ENCODE measurements at regions not wholly inside any gene's neighbourhood (a gene's known extent, or its start where the extent isn't known, plus 50 kb on each side); places are given as distances from the start of the nearest gene placed in this dataset.

GRCh38 chr5:174418809-174419539 lies 305.4 kb upstream of the MSX2 start:
- TF ChIP-seq JUND (IDR thresholded peaks at IDR 0.05; ENCODE audit: low read depth, low read length) = no peak
- no peak for TF ChIP-seq POLR2A (IDR thresholded peaks at IDR 0.05; ENCODE audit: low read depth, low read length)
- no peak for TF ChIP-seq REST (IDR thresholded peaks at IDR 0.05; ENCODE audit: low read depth, low read length)

Data from GM12878 (cell line).